ENCODE measurements at regions not wholly inside any gene's neighbourhood (a gene's known extent, or its start where the extent isn't known, plus 50 kb on each side); places are given as distances from the start of the nearest gene placed in this dataset.

DNA sequence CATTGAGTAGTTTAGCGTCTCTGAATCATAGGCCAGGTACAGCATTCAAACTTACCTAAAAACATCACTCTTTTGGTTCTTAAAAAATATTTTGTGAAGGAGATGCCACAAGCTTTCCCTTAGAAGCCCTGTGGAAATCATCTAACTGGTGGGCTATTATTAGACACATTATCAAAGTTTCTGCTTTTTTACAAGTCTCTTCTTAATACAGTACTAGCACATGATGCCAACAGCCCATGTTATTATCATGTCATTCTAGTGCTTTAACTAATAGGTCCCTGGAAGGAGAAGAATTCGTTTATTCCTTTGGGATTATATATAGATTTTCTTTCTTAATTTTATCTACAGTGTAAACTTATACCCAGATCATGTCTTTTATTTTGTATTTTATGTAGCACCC, 146.0 kb upstream of the PTPRK start:
- DNase-seq: no peak

GRCh38 chr6:128663238-128663637, 142.8 kb upstream of the PTPRK start:
- DNase-seq: no peak

GRCh38 chr6:128659878-128660622, 139.7 kb upstream of the PTPRK start:
- no peak for DNase-seq

- DNase-seq: no peak
Measured at GRCh38 chr6:128659276-128659675, 138.9 kb upstream of the PTPRK start.

GRCh38 chr6:128657181-128657580, 136.8 kb upstream of the PTPRK start:
- no peak for DNase-seq

GRCh38 chr6:128655978-128656498, 135.6 kb upstream of the PTPRK start:
- DNase-seq: no peak

DNA sequence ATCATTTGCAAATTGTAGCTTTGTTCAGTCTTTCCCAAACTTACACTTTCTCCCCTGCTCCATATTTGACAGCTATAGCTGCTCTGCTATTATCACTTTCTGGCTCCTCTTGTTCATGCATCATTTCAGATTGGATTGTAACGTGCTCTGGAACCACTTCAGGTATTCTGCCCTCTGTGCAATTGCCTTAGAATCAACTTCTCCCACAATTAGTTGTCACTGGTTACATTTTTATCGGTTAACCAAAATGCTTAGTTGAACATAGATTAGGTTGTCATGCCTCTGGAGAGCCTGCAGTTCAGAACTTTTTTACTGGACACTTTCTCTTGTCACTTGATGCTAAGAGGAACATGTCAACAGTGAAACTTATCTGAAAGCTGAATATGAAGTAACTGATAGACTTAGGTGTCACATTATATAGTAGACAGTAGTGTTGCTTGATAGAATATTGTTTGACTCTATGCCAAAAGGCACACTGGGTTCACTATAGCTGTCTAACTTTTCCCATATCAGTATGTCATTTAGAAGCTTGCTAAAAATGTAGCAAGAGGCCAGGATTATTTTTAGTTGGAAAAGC, 127.7 kb upstream of the PTPRK start:
- DNase-seq: no peak

DNA sequence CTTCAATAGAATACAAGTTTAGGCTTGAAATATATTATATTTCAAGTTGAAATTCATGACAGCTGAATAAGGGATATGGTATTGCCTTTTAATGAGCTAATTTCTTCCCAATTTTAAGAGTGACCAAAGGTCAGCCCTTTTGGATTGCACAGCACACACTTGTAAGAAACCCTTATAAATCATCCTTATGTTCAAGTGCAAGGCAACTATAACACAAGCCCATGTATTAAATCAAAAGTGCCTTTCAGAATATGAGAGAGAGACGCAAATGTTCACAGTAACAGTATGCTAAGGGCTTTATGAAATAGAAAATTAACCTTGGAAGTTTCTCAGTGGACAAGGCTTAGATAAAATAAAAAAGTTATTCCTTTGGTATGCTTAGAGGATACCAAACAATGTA, 121.7 kb upstream of the PTPRK start:
- DNase-seq: no peak

DNA sequence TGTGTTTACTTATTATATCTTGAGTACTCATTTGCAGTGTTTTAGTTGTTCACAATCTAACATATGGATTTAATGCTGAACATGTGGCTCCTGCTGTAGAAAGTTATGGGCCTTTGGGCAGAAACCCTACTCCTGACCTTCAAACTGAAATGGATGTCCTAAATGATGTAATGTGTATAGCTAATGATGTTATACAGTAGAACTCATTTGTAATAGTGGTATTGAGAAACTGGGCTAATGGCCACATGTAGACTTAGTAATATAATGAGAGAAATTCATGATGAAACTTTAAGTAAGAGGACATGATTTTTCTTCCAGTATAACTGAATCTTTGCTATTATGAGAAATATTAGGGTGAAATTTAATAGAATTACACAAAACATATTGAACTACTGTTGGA, 121.3 kb upstream of the PTPRK start:
- DNase-seq: no peak

DNA sequence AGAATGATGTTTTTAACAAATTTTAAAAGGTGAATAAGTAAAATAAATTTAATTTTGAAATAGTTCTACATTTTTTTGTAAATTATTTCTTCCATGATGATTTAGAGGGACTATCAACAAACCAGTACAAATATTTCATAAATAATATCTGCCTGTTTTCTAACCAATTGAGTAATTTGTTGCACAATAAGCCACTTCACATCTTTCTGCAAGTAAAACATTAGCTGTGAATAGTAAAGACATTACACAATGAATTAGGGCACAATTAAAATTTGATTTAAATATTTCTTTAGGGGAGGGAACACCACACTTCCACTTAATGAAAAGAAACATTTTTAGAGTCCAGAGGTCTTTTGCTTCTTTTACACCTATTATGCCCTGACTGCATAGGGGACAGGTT, 118.4 kb upstream of the PTPRK start:
- no peak for DNase-seq

DNA sequence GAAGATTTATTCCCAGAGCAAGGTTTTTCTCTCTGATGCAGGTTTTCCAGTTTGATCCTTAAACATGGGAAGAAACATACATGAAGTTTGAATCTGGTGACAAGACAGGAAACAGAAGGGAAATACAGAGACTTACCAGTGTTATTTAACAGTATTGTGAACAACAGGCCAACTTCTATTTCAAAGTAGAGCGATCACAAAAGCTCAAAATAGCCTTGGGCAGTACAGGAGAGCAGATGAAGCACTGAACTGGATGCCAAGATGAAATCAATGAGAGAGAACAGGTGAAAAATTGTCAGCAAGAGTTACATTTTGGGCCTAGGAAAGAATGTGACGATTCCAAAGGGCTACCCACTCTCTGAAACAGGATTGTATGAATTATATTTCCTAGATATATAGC, 114.8 kb upstream of the PTPRK start:
- no peak for DNase-seq

GRCh38 chr6:128632131-128632530, 111.7 kb upstream of the PTPRK start:
- DNase-seq: no peak

DNA sequence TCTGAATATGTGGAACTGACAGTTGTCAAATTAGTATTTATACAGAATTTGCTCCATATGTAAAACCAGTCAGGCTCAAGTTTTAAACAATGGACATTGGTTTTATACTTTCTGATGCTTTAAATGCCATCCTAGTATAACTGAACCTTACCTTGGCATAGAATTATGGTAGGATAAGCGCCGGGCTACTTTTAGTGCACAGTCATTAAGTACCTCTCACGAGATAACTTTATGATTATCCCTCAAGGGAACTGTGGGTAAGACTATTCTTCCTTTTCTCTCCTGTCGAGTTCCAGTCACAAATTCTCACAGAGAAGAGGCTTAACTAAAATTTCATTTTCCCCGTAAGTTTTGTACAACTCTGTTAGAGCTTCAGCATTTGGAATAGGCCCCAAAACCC, 110.6 kb upstream of the PTPRK start:
- DNase-seq: no peak

DNA sequence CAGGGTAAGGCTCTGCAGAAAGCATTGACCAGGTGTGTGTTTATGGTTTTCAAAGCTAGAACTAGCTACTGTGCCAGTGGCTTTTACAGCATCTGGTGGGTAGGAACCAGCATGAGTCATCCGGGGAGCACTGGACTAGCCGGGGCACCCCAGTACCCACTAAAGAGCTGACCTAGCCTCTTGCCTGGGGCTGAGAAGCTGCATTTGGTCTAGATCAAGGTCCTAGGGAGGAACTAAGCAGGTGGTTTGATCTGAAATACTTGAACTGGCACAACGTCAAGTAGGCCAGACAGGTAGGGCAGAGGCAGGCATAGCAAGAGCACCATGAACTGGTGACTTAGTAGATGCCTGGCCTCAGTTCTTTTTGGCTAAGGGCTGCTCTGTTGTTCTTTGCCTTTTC, 109.8 kb upstream of the PTPRK start:
- DNase-seq: no peak

GRCh38 chr6:128617285-128617684, 96.9 kb upstream of the PTPRK start:
- no peak for DNase-seq

GRCh38 chr6:128616342-128616741, 95.9 kb upstream of the PTPRK start:
- DNase-seq: no peak

DNA sequence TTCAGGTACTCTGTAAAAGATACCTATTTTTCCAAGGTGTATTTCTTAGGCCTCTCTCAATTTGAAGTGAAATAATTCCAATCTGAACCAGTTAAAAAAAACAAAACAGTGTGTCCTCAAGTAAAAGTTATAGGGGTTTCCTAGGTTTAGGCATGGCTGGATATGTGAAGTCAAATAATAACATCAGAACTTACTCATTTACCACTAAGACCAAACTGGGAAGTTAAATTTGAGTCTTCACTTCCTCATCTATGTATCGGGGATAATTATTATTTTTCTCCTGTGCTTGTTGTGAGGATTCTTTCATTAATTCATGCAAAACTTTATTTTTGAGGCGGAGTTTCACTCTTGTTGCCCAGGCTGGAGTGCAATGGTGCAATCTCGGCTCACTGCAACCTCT, 86.2 kb upstream of the PTPRK start:
- DNase-seq: no peak

- DNase-seq: no peak
Measured at GRCh38 chr6:128605961-128606360, 85.6 kb upstream of the PTPRK start.

DNA sequence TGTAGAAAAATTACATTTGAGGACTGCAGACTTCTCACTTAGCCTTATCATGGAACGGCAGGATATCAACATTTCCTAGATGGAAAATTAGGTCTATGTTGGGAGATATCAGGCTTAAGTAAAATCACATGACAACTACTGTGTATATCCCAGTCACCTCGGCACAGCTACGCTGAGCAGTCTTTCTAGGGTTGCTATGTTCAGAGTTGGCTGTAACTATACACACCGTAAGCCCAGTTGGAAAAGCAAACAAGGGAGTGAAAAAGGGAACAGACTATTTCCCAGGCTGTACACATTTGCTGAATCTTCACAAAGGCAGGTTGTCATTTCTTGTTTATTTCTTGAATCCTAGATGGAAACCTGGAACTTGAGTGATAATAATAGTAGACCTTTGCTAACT, 80.7 kb upstream of the PTPRK start:
- no peak for DNase-seq

GRCh38 chr6:128600397-128600951, 80.1 kb upstream of the PTPRK start:
- no peak for DNase-seq

DNA sequence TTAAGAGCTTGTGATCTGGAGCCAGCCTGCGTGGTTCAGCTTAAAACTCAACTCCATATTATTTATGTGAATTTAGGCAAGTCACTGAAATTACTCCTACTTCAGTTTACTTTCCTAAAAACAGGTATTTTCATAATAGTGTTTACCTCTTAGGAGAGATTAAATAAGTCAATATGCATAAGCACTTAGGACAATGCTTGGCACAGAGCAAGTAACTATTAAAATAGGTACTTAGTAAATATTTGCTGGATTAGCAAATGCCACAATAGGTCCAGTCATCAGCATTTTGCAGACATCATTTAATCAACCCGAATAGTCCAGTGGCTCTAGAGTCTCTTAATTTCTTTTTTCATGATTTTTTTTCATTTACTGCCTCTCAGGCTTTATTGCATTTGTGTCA, 78.6 kb upstream of the PTPRK start:
- DNase-seq: no peak

- DNase-seq: no peak
Measured at GRCh38 chr6:128598571-128598970, 78.2 kb upstream of the PTPRK start.

DNA sequence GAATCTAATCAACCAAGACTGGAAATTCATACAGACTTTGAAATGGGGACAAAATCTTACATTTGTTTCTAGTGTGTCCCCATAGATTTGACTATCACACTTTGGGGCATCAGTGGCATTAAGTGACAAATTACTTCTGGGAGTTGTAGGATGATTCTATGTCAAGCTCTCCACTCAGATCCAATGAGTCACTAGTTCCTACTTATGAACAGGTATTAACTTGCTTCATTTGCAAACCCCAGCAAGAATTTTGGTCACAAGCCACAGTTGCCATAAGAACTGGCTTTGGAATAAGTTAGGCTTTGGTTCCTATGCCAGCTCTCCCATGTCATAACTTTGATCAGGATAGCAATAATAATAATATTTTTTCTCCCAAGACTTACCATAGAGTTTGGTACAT, 77.6 kb upstream of the PTPRK start:
- DNase-seq: no peak

GRCh38 chr6:128597004-128597403, 76.6 kb upstream of the PTPRK start:
- no peak for DNase-seq

DNA sequence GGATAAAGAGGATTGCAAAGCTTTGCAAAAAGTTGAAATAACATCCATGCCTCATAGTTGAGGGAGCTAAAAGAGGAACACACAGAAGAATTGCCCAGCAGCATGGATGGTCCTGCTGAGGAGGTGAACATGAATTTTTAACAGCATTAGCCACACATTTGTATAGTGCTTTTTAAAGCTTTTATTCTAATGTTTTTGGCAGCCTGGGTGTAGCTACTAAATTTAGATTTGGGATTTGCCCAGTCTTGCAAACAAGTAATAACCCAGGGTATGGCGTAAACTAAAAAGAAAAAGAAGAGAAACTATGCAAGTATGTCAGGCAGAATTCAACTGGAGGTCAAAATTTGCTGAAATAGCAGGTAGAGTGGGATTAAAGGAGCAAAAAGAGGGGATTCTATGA, 75.1 kb upstream of the PTPRK start:
- no peak for DNase-seq

Data from NCI-H1048 (cell line).